GM18907 (cell line): ENCODE measurements at regions not wholly inside any gene's neighbourhood (a gene's known extent, or its start where the extent isn't known, plus 50 kb on each side); places are given as distances from the start of the nearest gene placed in this dataset.

Experiments
- ATAC-seq: cut with Tn5 transposase; IDR thresholded peaks from one replicate; pipeline ENCODE4 v1.9.1; 2021; ENCODE audit warnings: mild to moderate bottlenecking, moderate library complexity; ENCODE audit not compliant: unreplicated experiment

- no peak for ATAC-seq
Measured at GRCh38 chr19:30792561-30793505, 420.6 kb downstream of the ZNF536 start.

- ATAC-seq: no peak
Measured at GRCh38 chr19:30791088-30791487, 418.9 kb downstream of the ZNF536 start.

GRCh38 chr19:30790056-30790680 is 418.0 kb downstream of the ZNF536 start:
- ATAC-seq: no peak

- no peak for ATAC-seq
Measured at GRCh38 chr19:30788105-30788765, 416.1 kb downstream of the ZNF536 start.

GRCh38 chr19:30785458-30786137 is 413.4 kb downstream of the ZNF536 start:
- no peak for ATAC-seq

GRCh38 chr19:30784850-30785457 is 412.8 kb downstream of the ZNF536 start:
- no peak for ATAC-seq

GRCh38 chr19:30783936-30784335 is 411.8 kb downstream of the ZNF536 start:
- ATAC-seq: no peak

GRCh38 chr19:30783212-30783611 is 411.0 kb downstream of the ZNF536 start:
- ATAC-seq: no peak

- ATAC-seq: no peak
Measured at GRCh38 chr19:30781519-30781918, 409.3 kb downstream of the ZNF536 start.

- no peak for ATAC-seq
Measured at GRCh38 chr19:30781047-30781446, 408.9 kb downstream of the ZNF536 start.

GRCh38 chr19:30780456-30780855 is 408.3 kb downstream of the ZNF536 start:
- no peak for ATAC-seq

- no peak for ATAC-seq
Measured at GRCh38 chr19:30780032-30780431, 407.8 kb downstream of the ZNF536 start.

GRCh38 chr19:30778961-30779715 is 407.0 kb downstream of the ZNF536 start:
- no peak for ATAC-seq

GRCh38 chr19:30778061-30778460 is 405.9 kb downstream of the ZNF536 start:
- ATAC-seq: no peak

- ATAC-seq: no peak
Measured at GRCh38 chr19:30775956-30776355, 403.8 kb downstream of the ZNF536 start.

GRCh38 chr19:30774252-30774766 is 402.1 kb downstream of the ZNF536 start:
- ATAC-seq: no peak

- no peak for ATAC-seq
Measured at GRCh38 chr19:30762651-30763050, 390.5 kb downstream of the ZNF536 start.

- no peak for ATAC-seq
Measured at GRCh38 chr19:30760014-30760413, 387.8 kb downstream of the ZNF536 start.

GRCh38 chr19:30757837-30758617 is 385.8 kb downstream of the ZNF536 start:
- no peak for ATAC-seq
